Testis (tissue), 2 donors: ENCODE measurements at regions not wholly inside any gene's neighbourhood (a gene's known extent, or its start where the extent isn't known, plus 50 kb on each side); places are given as distances from the start of the nearest gene placed in this dataset.

ENCODE experiments used
- POLR2A ChIP-seq: fragments of 450-650 bp; IDR thresholded peaks from one replicate; pipeline ENCODE4 v1.6.1; 2017; ENCODE audit warnings: antibody characterized with exemption, mild to moderate bottlenecking, moderate library complexity
- TF ChIP-seq, protein P1 (sequence below), 3 experiments: fragments of 450-650 bp in 2 of 3; fragments of 200-600 bp in 1 of 3; sonication (generic) in 1 of 3; IDR thresholded peaks; one replicate each; pipeline ENCODE4 v1.5.1; 2016 to 2019; ENCODE audit warnings: antibody characterized with exemption in 3 of 3, mild to moderate bottlenecking in 2 of 3, moderate library complexity in 1 of 3

DNA sequence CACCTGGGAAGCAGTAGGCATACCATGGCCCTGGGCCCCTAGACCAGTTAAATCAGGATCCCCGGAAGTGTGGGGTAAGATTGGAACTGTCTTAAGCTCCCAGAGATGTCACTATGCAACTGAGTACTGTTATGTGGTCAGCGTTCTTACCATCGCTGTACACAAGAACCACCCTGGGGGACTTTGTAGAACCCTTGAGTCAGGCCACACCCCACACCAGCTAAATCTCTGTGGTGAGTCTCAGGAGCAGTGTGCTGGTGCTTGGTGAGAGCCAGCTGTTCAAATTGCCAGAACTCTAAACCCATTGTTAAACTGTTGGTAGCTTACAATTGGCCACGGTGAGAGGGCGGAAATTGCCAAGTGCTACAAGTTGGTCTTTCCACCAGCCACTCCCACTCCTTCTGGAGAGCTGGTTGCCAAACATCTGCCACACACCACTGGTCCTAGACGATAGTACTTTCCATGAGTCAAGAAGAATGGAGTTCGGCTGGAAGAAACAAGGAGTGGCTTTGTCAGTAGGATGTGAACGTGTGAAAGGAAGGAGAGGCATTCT is 80.5 kb upstream of the SYNDIG1 start:
- no peak for TF ChIP-seq POLR2A
- TF ChIP-seq, protein P1, sequence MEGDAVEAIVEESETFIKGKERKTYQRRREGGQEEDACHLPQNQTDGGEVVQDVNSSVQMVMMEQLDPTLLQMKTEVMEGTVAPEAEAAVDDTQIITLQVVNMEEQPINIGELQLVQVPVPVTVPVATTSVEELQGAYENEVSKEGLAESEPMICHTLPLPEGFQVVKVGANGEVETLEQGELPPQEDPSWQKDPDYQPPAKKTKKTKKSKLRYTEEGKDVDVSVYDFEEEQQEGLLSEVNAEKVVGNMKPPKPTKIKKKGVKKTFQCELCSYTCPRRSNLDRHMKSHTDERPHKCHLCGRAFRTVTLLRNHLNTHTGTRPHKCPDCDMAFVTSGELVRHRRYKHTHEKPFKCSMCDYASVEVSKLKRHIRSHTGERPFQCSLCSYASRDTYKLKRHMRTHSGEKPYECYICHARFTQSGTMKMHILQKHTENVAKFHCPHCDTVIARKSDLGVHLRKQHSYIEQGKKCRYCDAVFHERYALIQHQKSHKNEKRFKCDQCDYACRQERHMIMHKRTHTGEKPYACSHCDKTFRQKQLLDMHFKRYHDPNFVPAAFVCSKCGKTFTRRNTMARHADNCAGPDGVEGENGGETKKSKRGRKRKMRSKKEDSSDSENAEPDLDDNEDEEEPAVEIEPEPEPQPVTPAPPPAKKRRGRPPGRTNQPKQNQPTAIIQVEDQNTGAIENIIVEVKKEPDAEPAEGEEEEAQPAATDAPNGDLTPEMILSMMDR (IDR thresholded peaks at IDR 0.05) = no peak
